MM.1S (cell line): ENCODE measurements at regions not wholly inside any gene's neighbourhood (a gene's known extent, or its start where the extent isn't known, plus 50 kb on each side); places are given as distances from the start of the nearest gene placed in this dataset.

Experiments used
- DNase-seq: peaks from one replicate; pipeline ENCODE4 v3.0.0-alpha.2; 2015
- H2AFZ ChIP-seq: fragments of 300-600 bp; sonication (generic); 2 replicates; pipeline ENCODE4 v1.6.0; 2016; ENCODE audit warnings: antibody characterized with exemption, low read length
- H3F3A ChIP-seq: fragments of 300-600 bp; sonication (generic); 2 replicates; pipeline ENCODE4 v1.6.1; 2016; ENCODE audit warnings: mild to moderate bottlenecking, antibody characterized with exemption, low read length, moderate library complexity, mixed read lengths; ENCODE audit not compliant: insufficient read depth
- H3K27ac ChIP-seq: fragments of 300-600 bp; sonication (generic); 2 replicates; pipeline ENCODE4 v1.5.1; 2016; ENCODE audit warnings: mild to moderate bottlenecking, low read length
- H3K27me3 ChIP-seq: fragments of 300-600 bp; sonication (generic); replicated peaks from 2 replicates; pipeline ENCODE4 v1.6.0; 2016; ENCODE audit warnings: low read length; ENCODE audit not compliant: insufficient read depth
- H3K36me3 ChIP-seq: fragments of 300-600 bp; sonication (generic); replicated peaks from 2 replicates; pipeline ENCODE4 v1.6.1; 2016; ENCODE audit warnings: mild to moderate bottlenecking, low read length, mixed read lengths; ENCODE audit not compliant: insufficient read depth
- H3K4me1 ChIP-seq: fragments of 300-600 bp; sonication (generic); 2 replicates; pipeline ENCODE4 v1.6.1; 2016; ENCODE audit warnings: low read length, mixed read lengths
- H3K4me2 ChIP-seq: fragments of 300-600 bp; sonication (generic); 2 replicates; pipeline ENCODE4 v1.6.0; 2016; ENCODE audit warnings: low read depth, low read length
- H3K4me3 ChIP-seq: fragments of 300-600 bp; sonication (generic); 2 replicates; pipeline ENCODE4 v1.5.1; 2016; ENCODE audit warnings: low read length, mixed read lengths
- H3K79me2 ChIP-seq: fragments of 300-600 bp; sonication (generic); 2 replicates; pipeline ENCODE4 v1.6.1; 2016; ENCODE audit warnings: mixed run types, low read length, mixed read lengths
- H3K9ac ChIP-seq: fragments of 300-600 bp; sonication (generic); 2 replicates; pipeline ENCODE4 v1.6.1; 2016; ENCODE audit warnings: low read length, mixed read lengths
- H3K9me2 ChIP-seq: fragments of 300-600 bp; sonication (generic); replicated peaks from 2 replicates; pipeline ENCODE4 v1.6.1; 2016; ENCODE audit warnings: mild to moderate bottlenecking, low read length, mixed read lengths; ENCODE audit not compliant: insufficient read depth
- H3K9me3 ChIP-seq: fragments of 300-600 bp; sonication (generic); replicated peaks from 2 replicates; pipeline ENCODE4 v1.6.1; 2016; ENCODE audit warnings: mild to moderate bottlenecking, low read length, mixed read lengths; ENCODE audit not compliant: insufficient read depth
- H4K20me1 ChIP-seq: fragments of 300-600 bp; sonication (generic); 2 replicates; pipeline ENCODE4 v1.6.1; 2016; ENCODE audit warnings: mild to moderate bottlenecking, low read length, moderate library complexity, mixed read lengths; ENCODE audit not compliant: insufficient read depth
- CTCF ChIP-seq: fragments of 300-600 bp; sonication (generic); IDR thresholded peaks from 2 replicates; pipeline ENCODE4 v1.5.1; 2016; ENCODE audit warnings: antibody characterized with exemption, low read length, mixed read lengths
- EZH2 ChIP-seq: fragments of 300-600 bp; sonication (generic); optimal IDR thresholded peaks from 2 replicates; pipeline ENCODE3; 2017; ENCODE audit warnings: low read depth, mild to moderate bottlenecking, antibody characterized with exemption, low read length, mixed read lengths
- EZH2phosphoT487 ChIP-seq: fragments of 300-600 bp; sonication (generic); IDR thresholded peaks from 2 replicates; pipeline ENCODE4 v1.6.1; 2018; ENCODE audit warnings: antibody characterized with exemption, low read length

GRCh38 chr5:13572163-13572562, 372.3 kb downstream of the DNAH5 start:
- Histone ChIP-seq H4K20me1 (no peaks in the 10 kb centered on the region), H3K4me1 (no peaks in the 10 kb centered on the region), H3F3A (no peaks in the 10 kb centered on the region), H3K27ac (no peak overlapping the region), H3K4me2 (no peak overlapping the region), H3K9me3 (no peaks in the 10 kb centered on the region), H3K27me3 (no peaks in the 10 kb centered on the region), H3K9ac (no peak overlapping the region), H3K36me3 (no peaks in the 10 kb centered on the region), H2AFZ (no peak overlapping the region), H3K79me2 (no peaks in the 10 kb centered on the region), H3K4me3 (no peak overlapping the region), H3K9me2 (no peaks in the 10 kb centered on the region)
- no peak for DNase-seq
- TF ChIP-seq CTCF, result no peak

- Histone ChIP-seq H3K4me2 (no peak overlapping the region), H3K4me3 (no peak overlapping the region), H3K27me3 (no peaks in the 10 kb centered on the region), H3F3A (no peaks in the 10 kb centered on the region), H3K79me2 (no peaks in the 10 kb centered on the region), H4K20me1 (no peaks in the 10 kb centered on the region), H3K9me2 (no peaks in the 10 kb centered on the region), H3K36me3 (no peaks in the 10 kb centered on the region), H2AFZ (no peak overlapping the region), H3K4me1 (no peaks in the 10 kb centered on the region), H3K9me3 (no peaks in the 10 kb centered on the region), H3K9ac (no peak overlapping the region), H3K27ac (no peak overlapping the region)
- no peak for DNase-seq
- TF ChIP-seq EZH2 (no peak), CTCF (no peak), EZH2phosphoT487 (no peak)
Observed at GRCh38 chr5:13569090-13569715, 375.3 kb downstream of the DNAH5 start.

GRCh38 chr5:13567819-13568218, 376.7 kb downstream of the DNAH5 start:
- Histone ChIP-seq H3K36me3 (no peaks in the 10 kb centered on the region), H3K9me2 (no peaks in the 10 kb centered on the region), H3K4me2 (no peak overlapping the region), H3K27ac (no peak overlapping the region), H3K4me3 (no peak overlapping the region), H3K9me3 (no peaks in the 10 kb centered on the region), H3K27me3 (no peaks in the 10 kb centered on the region), H3K79me2 (no peaks in the 10 kb centered on the region), H3K4me1 (no peaks in the 10 kb centered on the region), H3F3A (no peaks in the 10 kb centered on the region), H4K20me1 (no peaks in the 10 kb centered on the region), H3K9ac (no peak overlapping the region), H2AFZ (no peak overlapping the region)
- TF ChIP-seq EZH2 (no peak), CTCF (no peak), EZH2phosphoT487 (no peak)
- DNase-seq, result no peak
